ENCODE measurements at regions not wholly inside any gene's neighbourhood (a gene's known extent, or its start where the extent isn't known, plus 50 kb on each side); places are given as distances from the start of the nearest gene placed in this dataset.

- TF ChIP-seq EZH2phosphoT487 (IDR thresholded peaks at IDR 0.05; ENCODE audit: low read depth, severe bottlenecking, unreplicated experiment), result no peak
- TF ChIP-seq, protein P1, sequence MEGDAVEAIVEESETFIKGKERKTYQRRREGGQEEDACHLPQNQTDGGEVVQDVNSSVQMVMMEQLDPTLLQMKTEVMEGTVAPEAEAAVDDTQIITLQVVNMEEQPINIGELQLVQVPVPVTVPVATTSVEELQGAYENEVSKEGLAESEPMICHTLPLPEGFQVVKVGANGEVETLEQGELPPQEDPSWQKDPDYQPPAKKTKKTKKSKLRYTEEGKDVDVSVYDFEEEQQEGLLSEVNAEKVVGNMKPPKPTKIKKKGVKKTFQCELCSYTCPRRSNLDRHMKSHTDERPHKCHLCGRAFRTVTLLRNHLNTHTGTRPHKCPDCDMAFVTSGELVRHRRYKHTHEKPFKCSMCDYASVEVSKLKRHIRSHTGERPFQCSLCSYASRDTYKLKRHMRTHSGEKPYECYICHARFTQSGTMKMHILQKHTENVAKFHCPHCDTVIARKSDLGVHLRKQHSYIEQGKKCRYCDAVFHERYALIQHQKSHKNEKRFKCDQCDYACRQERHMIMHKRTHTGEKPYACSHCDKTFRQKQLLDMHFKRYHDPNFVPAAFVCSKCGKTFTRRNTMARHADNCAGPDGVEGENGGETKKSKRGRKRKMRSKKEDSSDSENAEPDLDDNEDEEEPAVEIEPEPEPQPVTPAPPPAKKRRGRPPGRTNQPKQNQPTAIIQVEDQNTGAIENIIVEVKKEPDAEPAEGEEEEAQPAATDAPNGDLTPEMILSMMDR (IDR thresholded peaks at IDR 0.05; ENCODE audit: poor library complexity), result no peak
- no peak for TF ChIP-seq EZH2 (IDR thresholded peaks at IDR 0.05; ENCODE audit: borderline replicate concordance)
These were observed 90.0 kb upstream of the LRRN2 start for GRCh38 chr1:204775546-204775945.

All from hepatocyte (in vitro differentiated cells).